Neural progenitor cell (in vitro differentiated cells): ENCODE measurements at regions not wholly inside any gene's neighbourhood (a gene's known extent, or its start where the extent isn't known, plus 50 kb on each side); places are given as distances from the start of the nearest gene placed in this dataset.
A peak's percentile ranks its signal among the peaks of the same experiment; 100 is the strongest.

Source experiments
- DNase-seq: peaks from one replicate; pipeline ENCODE4 v3.0.0-alpha.2; 2016; ENCODE audit warnings: low spot score
- H2AFZ ChIP-seq: fragments of 200-600 bp; sonication (generic); replicated peaks from 2 replicates; pipeline ENCODE4 v1.6.1; 2016; ENCODE audit warnings: antibody characterized with exemption
- H3F3A ChIP-seq: fragments of 200-600 bp; sonication (generic); 2 replicates; pipeline ENCODE4 v1.6.1; 2016; ENCODE audit warnings: antibody characterized with exemption, low read depth
- H3K27ac ChIP-seq: fragments of 200-600 bp; sonication (generic); 2 replicates; pipeline ENCODE4 v1.5.1; 2016; ENCODE audit warnings: mild to moderate bottlenecking
- H3K27me3 ChIP-seq: fragments of 200-600 bp; sonication (generic); 2 replicates; pipeline ENCODE4 v1.6.1; 2016; ENCODE audit warnings: mild to moderate bottlenecking, moderate library complexity
- H3K36me3 ChIP-seq: fragments of 200-600 bp; sonication (generic); 2 replicates; pipeline ENCODE4 v1.5.1; 2016
- H3K4me1 ChIP-seq: fragments of 200-600 bp; sonication (generic); 2 replicates; pipeline ENCODE4 v1.6.1; 2016; ENCODE audit warnings: mixed run types
- H3K4me2 ChIP-seq: fragments of 200-600 bp; sonication (generic); 2 replicates; pipeline ENCODE4 v1.6.1; 2016
- H3K4me3 ChIP-seq: fragments of 200-600 bp; sonication (generic); 2 replicates; pipeline ENCODE4 v1.5.1; 2016
- H3K79me2 ChIP-seq: fragments of 200-600 bp; sonication (generic); 2 replicates; pipeline ENCODE4 v1.6.1; 2016; ENCODE audit warnings: low read depth
- H3K9ac ChIP-seq: fragments of 200-600 bp; sonication (generic); 2 replicates; pipeline ENCODE4 v1.6.1; 2016
- H3K9me3 ChIP-seq: fragments of 200-600 bp; sonication (generic); 2 replicates; pipeline ENCODE4 v1.5.1; 2016; ENCODE audit warnings: low read depth
- H4K20me1 ChIP-seq: fragments of 200-600 bp; sonication (generic); 2 replicates; pipeline ENCODE4 v1.6.1; 2016; ENCODE audit warnings: low read depth
- H3K27ac Mint-ChIP-seq: 3 replicates; pipeline ENCODE4 v1.8.0; 2021; ENCODE audit warnings: mixed read lengths
- H3K27me3 Mint-ChIP-seq: 2 replicates; pipeline ENCODE4 v1.8.0; 2022; ENCODE audit warnings: low read depth, mild to moderate bottlenecking, inconsistent platforms, moderate library complexity, mixed read lengths; ENCODE audit not compliant: insufficient read depth
- H3K36me3 Mint-ChIP-seq: 3 replicates; pipeline ENCODE4 v1.8.0; 2021; ENCODE audit warnings: mixed read lengths
- H3K4me1 Mint-ChIP-seq: 3 replicates; pipeline ENCODE4 v1.8.0; 2021; ENCODE audit warnings: mixed read lengths
- H3K4me3 Mint-ChIP-seq: 3 replicates; pipeline ENCODE4 v1.8.0; 2021; ENCODE audit warnings: mild to moderate bottlenecking, moderate library complexity, mixed read lengths
- H3K9me3 Mint-ChIP-seq: 3 replicates; pipeline ENCODE4 v1.8.0; 2020; ENCODE audit warnings: mixed read lengths
- EZH2 ChIP-seq: fragments of 200-600 bp; sonication (generic); IDR thresholded peaks from 2 replicates; pipeline ENCODE4 v1.6.1; 2017; ENCODE audit warnings: antibody characterized with exemption, mild to moderate bottlenecking, moderate library complexity
- EZH2phosphoT487 ChIP-seq: fragments of 200-600 bp; sonication (generic); IDR thresholded peaks from 2 replicates; pipeline ENCODE4 v1.6.1; 2017; ENCODE audit warnings: antibody characterized with exemption
- TF ChIP-seq, protein P1 (sequence below): fragments of 200-600 bp; sonication (generic); IDR thresholded peaks from 2 replicates; pipeline ENCODE4 v1.5.1; 2017; ENCODE audit warnings: antibody characterized with exemption, mild to moderate bottlenecking

DNA sequence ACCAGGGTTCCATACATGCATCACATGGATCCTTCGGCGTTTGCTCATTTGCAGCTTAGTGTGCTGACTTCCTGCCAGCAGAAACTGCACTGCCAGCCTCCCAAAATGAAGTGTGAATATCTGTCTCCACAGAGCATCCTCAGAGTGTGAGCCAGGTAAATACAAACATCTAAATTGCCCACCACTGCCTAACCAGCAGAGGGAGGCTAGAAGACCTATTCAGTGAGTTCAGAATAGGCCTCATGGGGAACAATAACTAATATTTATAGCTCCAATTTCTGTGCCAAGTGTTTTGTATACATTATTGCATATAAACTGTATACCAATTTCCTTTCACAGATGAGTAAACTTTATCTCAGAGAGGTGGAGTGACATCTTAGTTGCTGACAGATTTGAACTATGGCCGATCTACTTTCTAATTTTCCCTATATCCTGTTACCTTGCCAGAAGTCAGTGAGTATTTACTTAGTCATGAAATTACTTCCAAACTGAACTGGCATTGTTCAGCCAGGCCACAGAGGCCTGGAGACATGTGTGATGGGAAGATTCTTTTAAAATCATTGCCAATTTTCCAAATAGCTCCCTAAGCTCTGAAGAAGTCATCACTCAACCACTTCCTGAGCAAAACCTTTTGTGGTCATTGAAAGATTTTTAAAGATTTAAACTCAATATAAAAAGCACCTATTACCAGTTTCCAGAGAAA lies 926.5 kb upstream of the GHITM start:
- H3K27ac ChIP-seq, result no peak overlapping the region
- no peaks in the 10 kb centered on the region for H3K9me3 Mint-ChIP-seq
- DNase-seq, result no peak
- peaks cover 7% of the 10 kb centered on the region for H3K4me1 Mint-ChIP-seq
- no peaks in the 10 kb centered on the region for H3K79me2 ChIP-seq
- no peaks in the 10 kb centered on the region for H3K9me3 ChIP-seq
- no peak overlapping the region for H3K4me2 ChIP-seq
- H3K4me3 ChIP-seq, result no peak overlapping the region
- H3K27me3 Mint-ChIP-seq, result no peaks in the 10 kb centered on the region
- H3K36me3 ChIP-seq, result no peaks in the 10 kb centered on the region
- H3K27me3 ChIP-seq, result no peaks in the 10 kb centered on the region
- H3F3A ChIP-seq, result no peaks in the 10 kb centered on the region
- TF ChIP-seq EZH2 (no peak), EZH2phosphoT487 (no peak)
- TF ChIP-seq, protein P1, sequence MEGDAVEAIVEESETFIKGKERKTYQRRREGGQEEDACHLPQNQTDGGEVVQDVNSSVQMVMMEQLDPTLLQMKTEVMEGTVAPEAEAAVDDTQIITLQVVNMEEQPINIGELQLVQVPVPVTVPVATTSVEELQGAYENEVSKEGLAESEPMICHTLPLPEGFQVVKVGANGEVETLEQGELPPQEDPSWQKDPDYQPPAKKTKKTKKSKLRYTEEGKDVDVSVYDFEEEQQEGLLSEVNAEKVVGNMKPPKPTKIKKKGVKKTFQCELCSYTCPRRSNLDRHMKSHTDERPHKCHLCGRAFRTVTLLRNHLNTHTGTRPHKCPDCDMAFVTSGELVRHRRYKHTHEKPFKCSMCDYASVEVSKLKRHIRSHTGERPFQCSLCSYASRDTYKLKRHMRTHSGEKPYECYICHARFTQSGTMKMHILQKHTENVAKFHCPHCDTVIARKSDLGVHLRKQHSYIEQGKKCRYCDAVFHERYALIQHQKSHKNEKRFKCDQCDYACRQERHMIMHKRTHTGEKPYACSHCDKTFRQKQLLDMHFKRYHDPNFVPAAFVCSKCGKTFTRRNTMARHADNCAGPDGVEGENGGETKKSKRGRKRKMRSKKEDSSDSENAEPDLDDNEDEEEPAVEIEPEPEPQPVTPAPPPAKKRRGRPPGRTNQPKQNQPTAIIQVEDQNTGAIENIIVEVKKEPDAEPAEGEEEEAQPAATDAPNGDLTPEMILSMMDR, result no peak
- H3K27ac Mint-ChIP-seq, result no peak overlapping the region
- no peaks in the 10 kb centered on the region for H4K20me1 ChIP-seq
- no peak overlapping the region for H3K9ac ChIP-seq
- no peak overlapping the region for H2AFZ ChIP-seq
- no peaks in the 10 kb centered on the region for H3K36me3 Mint-ChIP-seq
- no peak overlapping the region for H3K4me3 Mint-ChIP-seq
- H3K4me1 ChIP-seq, result peaks cover 28% of the 10 kb centered on the region

DNA sequence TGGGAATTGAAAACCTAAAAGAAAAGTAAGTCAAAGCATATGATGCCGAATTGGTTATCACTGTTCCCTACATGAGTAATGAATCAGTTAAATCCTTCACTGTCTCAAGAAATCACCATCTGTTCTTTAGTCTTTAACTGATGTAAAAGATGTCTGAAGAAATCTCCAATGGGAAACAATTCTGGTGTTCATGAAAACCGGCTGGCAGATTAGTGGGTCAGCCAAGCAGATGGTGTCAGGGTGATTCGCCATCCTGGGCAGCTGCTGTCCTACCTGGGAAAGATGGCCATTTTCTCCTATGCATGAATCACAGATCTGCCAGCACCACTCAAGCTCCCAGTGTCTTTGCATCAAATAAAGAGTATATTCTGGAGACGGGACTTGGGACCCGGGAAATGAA lies 925.2 kb upstream of the GHITM start:
- Histone ChIP-seq H3K4me3 (no peak overlapping the region), H3K4me1 (peaks cover 31% of the 10 kb centered on the region), H4K20me1 (no peaks in the 10 kb centered on the region), H3F3A (no peaks in the 10 kb centered on the region), H2AFZ (no peak overlapping the region), H3K4me2 (no peak overlapping the region), H3K27me3 (no peaks in the 10 kb centered on the region), H3K9me3 (no peaks in the 10 kb centered on the region), H3K27ac (no peak overlapping the region), H3K9ac (no peak overlapping the region), H3K36me3 (no peaks in the 10 kb centered on the region), H3K79me2 (no peaks in the 10 kb centered on the region)
- Mint-ChIP-seq H3K9me3 (no peaks in the 10 kb centered on the region), H3K4me1 (peaks cover 10% of the 10 kb centered on the region), H3K4me3 (no peak overlapping the region), H3K27me3 (no peaks in the 10 kb centered on the region), H3K27ac (no peak overlapping the region), H3K36me3 (no peaks in the 10 kb centered on the region)
- DNase-seq, result no peak
- TF ChIP-seq EZH2phosphoT487 (no peak), EZH2 (no peak)
- TF ChIP-seq, protein P1, result no peak

DNA sequence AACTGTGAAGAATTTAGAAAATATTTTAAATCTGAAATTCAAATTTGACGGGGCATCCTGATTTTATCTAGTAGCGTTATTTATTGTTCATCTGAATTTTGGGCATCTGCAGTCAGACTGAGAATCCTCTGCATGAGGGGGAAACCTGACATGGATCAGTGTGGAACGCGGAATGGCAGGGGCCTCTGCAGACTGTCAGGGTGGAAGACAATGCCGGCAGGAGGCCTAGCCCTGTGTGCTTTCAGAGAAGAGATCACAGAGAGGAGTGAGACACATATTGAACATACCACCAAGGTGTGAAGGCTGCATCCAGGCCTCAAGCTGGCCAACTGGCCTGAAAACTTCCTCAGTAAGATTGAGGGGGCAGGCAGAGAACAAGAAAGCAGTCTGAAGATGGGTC lies 921.1 kb upstream of the GHITM start:
- Mint-ChIP-seq H3K4me1 (peaks cover 3% of the 10 kb centered on the region), H3K4me3 (no peak overlapping the region), H3K36me3 (no peaks in the 10 kb centered on the region), H3K27ac (no peak overlapping the region), H3K9me3 (no peaks in the 10 kb centered on the region), H3K27me3 (no peaks in the 10 kb centered on the region)
- H3K4me1 ChIP-seq, result peaks cover 6% of the 10 kb centered on the region
- no peak overlapping the region for H3K9ac ChIP-seq
- H3K36me3 ChIP-seq, result no peaks in the 10 kb centered on the region
- no peak overlapping the region for H3K4me3 ChIP-seq
- peak overlapping the region; percentile 90 for H2AFZ ChIP-seq
- peak; percentile 33 for DNase-seq
- no peak overlapping the region for H3K4me2 ChIP-seq
- H4K20me1 ChIP-seq, result no peaks in the 10 kb centered on the region
- no peaks in the 10 kb centered on the region for H3K9me3 ChIP-seq
- no peaks in the 10 kb centered on the region for H3K79me2 ChIP-seq
- no peaks in the 10 kb centered on the region for H3F3A ChIP-seq
- no peak for TF ChIP-seq EZH2phosphoT487
- TF ChIP-seq, protein P1, result no peak
- no peak for TF ChIP-seq EZH2
- H3K27ac ChIP-seq, result no peak overlapping the region
- no peaks in the 10 kb centered on the region for H3K27me3 ChIP-seq
